GM10248 (cell line): ENCODE measurements at regions not wholly inside any gene's neighbourhood (a gene's known extent, or its start where the extent isn't known, plus 50 kb on each side); places are given as distances from the start of the nearest gene placed in this dataset.

Experiments
- CTCF ChIA-PET: fragments of 300-600 bp; sonication (Branson Sonifier 250); formaldehyde crosslinking; extraction: SDS; loops from one replicate; lab custom pipeline; 2021; ENCODE audit warnings: antibody characterized with exemption; lab: Yijun Ruan, JAX
- POLR2A ChIA-PET: fragments of 350-650 bp; sonication (Branson Sonifier 250); formaldehyde crosslinking; extraction: SDS; loops from one replicate; lab custom pipeline; 2020; ENCODE audit warnings: antibody characterized with exemption; lab: Yijun Ruan, JAX
- DNase-seq: peaks from one replicate; pipeline ENCODE4 v3.0.0; 2012; ENCODE audit errors: extremely low spot score
- TF ChIP-seq, protein P1 (sequence below): IDR thresholded peaks from 2 replicates; pipeline ENCODE4 v1.5.1; 2012; ENCODE audit warnings: mild to moderate bottlenecking, low read depth; ENCODE audit errors: extremely low read depth, missing control alignments, control extremely low read depth

DNA sequence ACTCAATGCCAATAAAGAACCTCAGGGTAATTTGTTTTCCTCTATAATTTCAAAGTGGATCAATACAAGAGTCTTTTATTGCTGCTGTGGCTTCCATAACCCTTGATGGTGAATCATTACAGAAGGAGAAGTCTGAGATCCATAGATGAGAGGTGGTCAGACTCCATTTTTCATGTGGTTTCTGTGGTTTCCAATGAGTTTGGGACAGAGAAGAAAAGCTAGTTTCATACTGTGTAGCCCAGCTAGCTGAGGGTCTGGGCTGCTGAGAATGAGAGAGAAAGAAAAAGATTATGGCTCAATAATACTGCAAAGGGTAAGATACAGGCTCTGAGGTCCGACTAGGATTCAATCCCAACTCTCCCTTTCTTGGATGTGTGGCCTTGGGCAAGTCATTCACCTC is 180.6 kb upstream of the LRRN1 start:
- ChIA-PET CTCF (no interaction called here), POLR2A (no interaction called here)
- DNase-seq, result no peak
- TF ChIP-seq, protein P1, sequence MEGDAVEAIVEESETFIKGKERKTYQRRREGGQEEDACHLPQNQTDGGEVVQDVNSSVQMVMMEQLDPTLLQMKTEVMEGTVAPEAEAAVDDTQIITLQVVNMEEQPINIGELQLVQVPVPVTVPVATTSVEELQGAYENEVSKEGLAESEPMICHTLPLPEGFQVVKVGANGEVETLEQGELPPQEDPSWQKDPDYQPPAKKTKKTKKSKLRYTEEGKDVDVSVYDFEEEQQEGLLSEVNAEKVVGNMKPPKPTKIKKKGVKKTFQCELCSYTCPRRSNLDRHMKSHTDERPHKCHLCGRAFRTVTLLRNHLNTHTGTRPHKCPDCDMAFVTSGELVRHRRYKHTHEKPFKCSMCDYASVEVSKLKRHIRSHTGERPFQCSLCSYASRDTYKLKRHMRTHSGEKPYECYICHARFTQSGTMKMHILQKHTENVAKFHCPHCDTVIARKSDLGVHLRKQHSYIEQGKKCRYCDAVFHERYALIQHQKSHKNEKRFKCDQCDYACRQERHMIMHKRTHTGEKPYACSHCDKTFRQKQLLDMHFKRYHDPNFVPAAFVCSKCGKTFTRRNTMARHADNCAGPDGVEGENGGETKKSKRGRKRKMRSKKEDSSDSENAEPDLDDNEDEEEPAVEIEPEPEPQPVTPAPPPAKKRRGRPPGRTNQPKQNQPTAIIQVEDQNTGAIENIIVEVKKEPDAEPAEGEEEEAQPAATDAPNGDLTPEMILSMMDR, result no peak

DNA sequence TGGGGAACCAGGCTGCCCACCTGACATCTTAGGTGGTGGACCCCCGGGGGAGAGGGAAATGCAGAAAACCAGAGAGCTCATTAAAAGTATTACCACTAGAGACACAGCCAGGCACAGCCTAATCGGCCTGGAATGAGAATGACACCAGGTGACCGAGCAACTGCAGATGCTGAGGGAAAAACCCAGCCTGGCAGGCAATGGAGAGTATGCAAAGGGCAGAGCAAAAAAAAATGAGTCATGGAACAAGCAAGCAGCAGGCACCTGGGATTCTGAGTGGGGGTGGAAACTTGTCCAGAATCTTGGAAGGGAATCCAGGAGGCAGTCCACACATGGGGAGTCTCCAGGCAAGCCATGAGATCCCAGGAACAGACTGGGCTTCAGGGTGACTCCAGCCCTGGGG is 183.7 kb upstream of the LRRN1 start:
- TF ChIP-seq, protein P1, result no peak
- POLR2A ChIA-PET, result interaction anchor here (0.7 kb wide), 1 partner anchor 370 kb away, joined by 3 read pairs; no protein-coding TSS in a partner anchor
- CTCF ChIA-PET, result no interaction called here
- no peak for DNase-seq

DNA sequence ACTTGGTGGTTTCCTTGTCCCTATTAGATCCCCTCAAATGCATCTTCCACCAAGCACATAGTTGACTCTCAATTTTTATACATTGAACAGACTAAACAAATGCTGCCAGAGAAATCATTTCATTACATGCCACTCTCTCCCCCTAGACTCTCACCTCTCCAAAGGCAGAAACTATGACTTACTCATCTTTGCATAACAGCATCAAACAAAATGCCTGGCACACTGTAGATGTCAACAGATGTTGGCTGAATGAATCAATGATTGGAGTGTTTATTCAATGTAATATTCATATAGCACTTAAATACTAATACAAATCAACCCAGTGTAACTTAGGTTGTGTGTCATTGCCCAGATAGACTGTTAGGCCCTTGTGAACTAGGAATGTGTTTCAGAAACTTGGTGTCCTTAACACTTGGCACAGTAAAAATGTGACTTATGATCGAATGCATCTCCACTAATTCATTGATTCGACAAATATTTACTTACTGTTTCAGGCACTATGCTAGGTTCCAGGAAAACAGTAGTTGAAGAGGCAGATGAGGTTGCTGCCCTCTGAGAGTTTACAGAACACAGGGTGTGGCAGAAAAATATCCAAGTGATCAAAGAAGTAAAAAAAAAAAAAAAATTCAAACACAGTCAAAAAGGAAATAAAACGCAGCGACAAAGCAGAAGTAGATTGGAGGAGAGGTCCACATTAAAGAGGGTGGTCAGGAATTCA is 188.5 kb upstream of the LRRN1 start:
- POLR2A ChIA-PET, result no interaction called here
- TF ChIP-seq, protein P1, result no peak
- DNase-seq, result no peak
- CTCF ChIA-PET, result no interaction called here

DNA sequence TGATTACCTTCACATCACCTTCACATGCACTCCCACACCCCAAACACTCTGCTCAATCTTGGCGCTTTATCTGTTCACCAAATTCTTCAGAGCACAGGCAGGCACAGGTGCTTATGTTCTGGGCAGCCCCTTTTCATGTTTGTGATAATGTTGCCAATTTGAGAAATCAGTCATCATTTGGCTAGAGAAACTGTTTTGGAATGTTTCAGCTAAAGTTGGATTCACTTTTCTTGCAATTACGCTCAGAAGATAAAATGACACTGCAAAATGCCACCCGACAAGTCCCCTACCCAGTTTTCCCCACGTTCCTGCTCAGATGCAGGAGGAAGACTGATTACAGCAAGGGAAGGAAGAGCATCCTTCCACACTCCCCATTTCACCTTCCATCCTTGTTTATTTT is 192.9 kb upstream of the LRRN1 start:
- ChIA-PET CTCF (no interaction called here), POLR2A (no interaction called here)
- DNase-seq, result no peak
- TF ChIP-seq, protein P1, result no peak

DNA sequence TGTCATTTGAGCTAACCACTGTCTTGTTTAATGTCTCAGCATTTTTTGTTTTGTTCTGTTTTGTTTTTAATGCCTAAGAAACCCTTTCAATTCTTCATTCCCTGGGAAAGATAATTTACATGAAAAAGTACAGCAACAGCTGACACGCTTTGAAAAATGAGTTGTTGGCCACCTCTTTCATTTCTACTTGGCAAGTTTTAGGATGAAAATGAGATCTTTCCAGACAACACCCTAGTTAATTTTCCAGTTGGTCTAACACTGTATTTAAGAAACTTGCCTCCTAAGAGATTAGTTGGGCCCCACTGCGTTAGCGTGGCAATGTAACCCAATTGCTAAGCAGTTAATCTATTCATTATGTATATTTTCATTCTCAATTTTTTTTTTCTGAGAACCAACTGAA is 194.0 kb upstream of the LRRN1 start:
- TF ChIP-seq, protein P1, result no peak
- ChIA-PET CTCF (no interaction called here), POLR2A (no interaction called here)
- no peak for DNase-seq

DNA sequence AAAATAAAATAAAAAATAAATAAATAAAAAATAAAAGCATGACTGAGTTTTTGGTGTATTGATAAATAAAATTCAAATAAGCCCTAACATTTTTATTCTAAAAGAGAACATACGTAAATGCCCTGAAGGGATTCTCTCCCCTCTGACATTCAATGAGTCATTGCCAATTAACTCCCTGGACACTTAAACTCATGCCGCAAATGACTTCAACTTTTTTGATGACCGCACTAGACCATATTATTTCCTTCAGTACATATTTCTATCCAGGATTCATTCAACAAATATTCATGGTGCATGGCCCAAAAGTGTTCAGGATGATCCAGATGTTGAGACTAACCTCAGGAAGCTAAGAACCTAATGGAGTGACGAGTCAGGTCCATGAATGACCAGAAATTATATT is 195.9 kb upstream of the LRRN1 start:
- ChIA-PET POLR2A (no interaction called here), CTCF (no interaction called here)
- TF ChIP-seq, protein P1, result no peak
- no peak for DNase-seq
